NB4 (cell line): ENCODE measurements at regions not wholly inside any gene's neighbourhood (a gene's known extent, or its start where the extent isn't known, plus 50 kb on each side); places are given as distances from the start of the nearest gene placed in this dataset.

Experiments used
- CTCF ChIP-seq: IDR thresholded peaks from one replicate; pipeline ENCODE4 v1.5.1; 2012; ENCODE audit warnings: low read depth, low read length
- MAX ChIP-seq: IDR thresholded peaks from 2 replicates; pipeline ENCODE4 v1.6.1; 2011; ENCODE audit warnings: low read depth, low read length
- MYC ChIP-seq: IDR thresholded peaks from 2 replicates; pipeline ENCODE4 v1.6.1; 2011; ENCODE audit warnings: low read depth, low read length
- POLR2A ChIP-seq: IDR thresholded peaks from 2 replicates; pipeline ENCODE4 v1.6.1; 2011; ENCODE audit warnings: mild to moderate bottlenecking; ENCODE audit not compliant: insufficient read length; ENCODE audit errors: extremely low read depth

DNA sequence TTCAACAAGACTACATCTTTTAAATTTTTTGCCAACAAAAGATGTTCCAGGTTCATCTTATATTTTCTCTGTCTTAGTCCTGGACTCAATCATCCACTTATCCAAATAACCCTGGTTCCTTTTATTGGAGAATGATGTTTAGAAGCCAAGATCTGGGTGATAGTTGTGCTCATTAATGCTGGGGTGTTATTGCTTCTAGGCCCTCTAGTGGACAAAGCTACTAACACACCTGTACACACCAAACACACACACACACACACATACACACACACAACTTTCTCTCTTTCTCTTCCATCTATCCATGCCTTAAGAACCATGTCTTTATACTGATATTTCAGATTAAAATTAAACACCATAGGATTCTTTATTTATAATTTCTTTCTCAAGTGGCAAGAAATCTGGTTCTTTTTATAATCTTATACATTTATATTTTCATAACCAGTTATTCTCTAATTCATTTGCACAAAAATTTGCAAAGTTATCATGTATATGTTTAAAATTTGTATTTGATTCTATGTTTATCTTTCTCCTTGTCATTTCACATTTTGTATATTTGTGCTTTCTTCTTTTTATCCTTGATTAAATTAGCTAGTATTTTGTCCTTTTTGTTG lies 179.1 kb upstream of the SMIM23 start:
- no peak for TF ChIP-seq MAX
- peak; percentile 49 for TF ChIP-seq CTCF
- no peak for TF ChIP-seq POLR2A
- no peak for TF ChIP-seq MYC
